CD1c-positive myeloid dendritic cell (primary cell): ENCODE measurements at regions not wholly inside any gene's neighbourhood (a gene's known extent, or its start where the extent isn't known, plus 50 kb on each side); places are given as distances from the start of the nearest gene placed in this dataset.
"Not testable (repeated sequence)": the region's sequence is repeated elsewhere in the genome, so short reads cannot be mapped to it uniquely, and the experiment has no call there.

Experiments used
- DNase-seq: peaks from one replicate; pipeline ENCODE4 v3.0.0-alpha.2; 2016; ENCODE audit errors: extremely low spot score

GRCh38 chr5:104045987-104046386 lies 483.4 kb upstream of the NUDT12 start:
- DNase-seq, result no peak

- not testable (repeated sequence) for DNase-seq
These were observed 477.3 kb upstream of the NUDT12 start for GRCh38 chr5:104039871-104040270.

- DNase-seq, result not testable (repeated sequence)
These were observed 474.5 kb upstream of the NUDT12 start for GRCh38 chr5:104037136-104037535.

- DNase-seq, result not testable (repeated sequence)
These were observed 470.6 kb upstream of the NUDT12 start for GRCh38 chr5:104033186-104033585.

- DNase-seq, result no peak
These were observed 461.9 kb upstream of the NUDT12 start for GRCh38 chr5:104024538-104024937.

GRCh38 chr5:104023739-104024138 lies 461.1 kb upstream of the NUDT12 start:
- DNase-seq, result no peak

GRCh38 chr5:104019956-104020355 lies 457.4 kb upstream of the NUDT12 start:
- no peak for DNase-seq

- DNase-seq, result no peak
These were observed 455.7 kb upstream of the NUDT12 start for GRCh38 chr5:104018299-104018698.

GRCh38 chr5:104016646-104017045 lies 454.1 kb upstream of the NUDT12 start:
- DNase-seq, result no peak

GRCh38 chr5:104015765-104016164 lies 453.2 kb upstream of the NUDT12 start:
- DNase-seq, result no peak

GRCh38 chr5:104002783-104003182 lies 440.2 kb upstream of the NUDT12 start:
- DNase-seq, result not testable (repeated sequence)

- DNase-seq, result no peak
These were observed 438.5 kb upstream of the NUDT12 start for GRCh38 chr5:104001136-104001535.

GRCh38 chr5:103993031-103993430 lies 430.4 kb upstream of the NUDT12 start:
- no peak for DNase-seq

GRCh38 chr5:103990064-103990463 lies 427.5 kb upstream of the NUDT12 start:
- no peak for DNase-seq

GRCh38 chr5:103981592-103981991 lies 419.0 kb upstream of the NUDT12 start:
- DNase-seq, result no peak

GRCh38 chr5:103973669-103974068 lies 411.1 kb upstream of the NUDT12 start:
- no peak for DNase-seq

- not testable (repeated sequence) for DNase-seq
These were observed 403.7 kb upstream of the NUDT12 start for GRCh38 chr5:103966295-103966694.

GRCh38 chr5:103962023-103962422 lies 399.4 kb upstream of the NUDT12 start:
- DNase-seq, result no peak

- no peak for DNase-seq
These were observed 391.2 kb upstream of the NUDT12 start for GRCh38 chr5:103953601-103954382.

GRCh38 chr5:103951776-103952175 lies 389.2 kb upstream of the NUDT12 start:
- DNase-seq, result no peak

GRCh38 chr5:103943230-103943629 lies 380.6 kb upstream of the NUDT12 start:
- no peak for DNase-seq

GRCh38 chr5:103942587-103943186 lies 380.1 kb upstream of the NUDT12 start:
- no peak for DNase-seq

GRCh38 chr5:103941596-103941995 lies 379.0 kb upstream of the NUDT12 start:
- no peak for DNase-seq
